Hematopoietic multipotent progenitor cell treated with erythropoietin and hydrocortisone succinate and interleukin-3 and kit ligand, for 15 days (in vitro differentiated cells): ENCODE measurements at regions not wholly inside any gene's neighbourhood (a gene's known extent, or its start where the extent isn't known, plus 50 kb on each side); places are given as distances from the start of the nearest gene placed in this dataset.
"Not testable (repeated sequence)": the region's sequence is repeated elsewhere in the genome, so short reads cannot be mapped to it uniquely, and the experiment has no call there.

Experiments used
- DNase-seq: peaks from one replicate; pipeline ENCODE4 v3.0.0-alpha.2; 2015; ENCODE audit warnings: low spot score

DNA sequence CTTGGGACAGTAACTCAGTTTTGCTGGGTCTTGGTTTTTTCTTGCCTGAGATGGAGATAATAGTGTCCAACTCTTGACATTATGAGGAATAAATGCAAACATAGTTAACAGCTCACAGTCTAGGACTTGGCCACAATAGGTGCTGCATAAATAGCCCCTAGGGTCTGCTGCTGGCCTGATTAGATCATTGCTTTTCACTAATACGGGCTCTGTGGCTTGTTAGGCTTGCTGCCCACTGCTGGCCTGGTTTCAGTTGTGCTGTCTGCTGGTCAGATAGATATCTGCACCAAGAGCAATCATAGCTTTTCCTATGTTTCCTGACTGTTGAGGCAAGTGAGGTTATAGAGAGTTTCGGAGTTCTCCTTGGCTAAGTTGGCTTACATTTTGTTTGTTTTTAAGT lies 246.1 kb downstream of the DNAJB9 start:
- DNase-seq = no peak

DNA sequence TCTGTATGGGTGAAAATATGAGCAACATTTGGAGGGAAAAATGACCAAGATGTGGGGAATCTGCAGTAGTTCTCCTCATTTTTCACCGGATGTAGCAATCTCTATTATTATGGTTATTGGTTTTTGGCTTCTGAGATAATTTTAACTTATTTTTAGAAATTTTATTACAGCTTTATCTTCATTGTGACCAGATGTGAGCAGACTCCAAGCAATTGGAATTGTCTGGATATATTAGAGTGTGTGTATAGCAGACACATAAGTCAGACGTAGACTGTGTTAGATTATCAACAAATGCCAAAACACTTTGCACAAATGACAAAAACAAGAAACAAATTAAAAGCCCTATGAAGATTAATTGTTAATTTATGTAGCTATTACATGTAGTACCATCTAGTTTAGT lies 249.1 kb downstream of the DNAJB9 start:
- no peak for DNase-seq

DNA sequence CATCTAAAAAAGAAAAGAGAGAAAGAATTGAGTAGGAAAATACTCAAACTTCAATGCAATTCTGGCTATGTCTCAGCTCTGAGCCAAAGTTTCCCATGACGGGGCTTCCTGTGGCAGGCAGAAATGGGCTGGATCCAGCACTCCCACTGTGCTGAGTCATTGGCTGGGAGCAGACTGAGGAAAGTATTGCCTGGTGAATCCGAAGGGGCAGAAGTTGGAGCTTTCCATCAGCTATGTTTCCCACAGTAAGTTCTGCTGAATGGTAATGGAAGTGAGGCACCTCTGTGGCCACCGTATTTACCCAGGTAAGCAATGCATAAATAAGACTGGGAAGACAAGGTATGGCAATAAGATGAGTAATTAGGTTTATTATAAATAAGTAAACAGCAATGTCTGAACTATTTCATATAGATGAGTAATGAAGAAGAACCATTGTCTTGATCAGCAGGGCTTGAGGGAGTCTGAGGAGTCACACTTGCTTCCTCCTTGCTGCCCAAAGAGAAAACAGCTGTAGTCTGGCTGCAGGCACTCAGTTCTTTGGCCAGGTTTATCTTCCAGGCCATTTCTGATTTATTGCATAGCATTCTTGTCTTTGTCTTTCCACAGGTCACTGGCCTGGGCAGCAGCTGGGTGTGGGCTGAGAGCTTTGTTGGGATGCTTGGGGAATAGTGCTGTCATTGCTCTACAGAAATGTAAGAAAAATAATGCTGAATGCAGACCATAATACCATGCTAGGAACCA lies 255.3 kb downstream of the DNAJB9 start:
- DNase-seq = no peak

DNA sequence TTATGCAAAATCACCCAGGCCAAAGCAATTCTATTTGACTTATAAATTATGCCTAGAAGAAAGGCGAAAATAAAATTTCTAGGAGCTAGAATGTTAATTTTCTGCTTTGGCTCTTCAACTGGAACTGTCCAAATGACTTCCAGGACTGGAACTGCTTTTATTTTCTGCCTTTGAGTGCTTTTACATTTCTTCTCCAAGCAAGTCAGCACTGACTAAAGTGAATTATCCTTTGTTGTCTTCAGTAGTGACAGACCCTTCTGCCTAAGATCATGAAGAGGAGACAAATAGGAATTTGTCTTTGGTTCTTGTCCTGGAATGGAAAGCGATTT lies 255.9 kb downstream of the DNAJB9 start:
- no peak for DNase-seq

DNA sequence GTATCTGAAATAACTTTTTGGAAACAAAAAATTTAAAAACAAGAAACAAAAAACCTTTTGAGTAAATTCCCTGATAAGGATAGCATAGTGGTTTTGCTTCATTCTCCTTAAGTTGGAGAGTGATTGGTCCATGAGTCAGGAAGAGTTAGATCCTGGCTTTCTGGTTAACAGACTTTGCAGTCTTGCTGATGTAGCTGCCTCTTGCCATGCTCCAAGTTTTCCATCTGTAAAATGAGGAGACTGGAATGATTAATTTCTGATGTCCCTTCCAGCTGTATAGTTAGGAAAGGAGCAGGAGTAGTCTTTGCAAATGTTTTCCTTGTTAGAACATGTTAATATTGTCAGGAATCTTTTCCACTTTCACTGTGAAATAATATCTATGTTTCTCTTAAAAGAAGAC lies 266.6 kb downstream of the DNAJB9 start:
- DNase-seq = no peak

DNA sequence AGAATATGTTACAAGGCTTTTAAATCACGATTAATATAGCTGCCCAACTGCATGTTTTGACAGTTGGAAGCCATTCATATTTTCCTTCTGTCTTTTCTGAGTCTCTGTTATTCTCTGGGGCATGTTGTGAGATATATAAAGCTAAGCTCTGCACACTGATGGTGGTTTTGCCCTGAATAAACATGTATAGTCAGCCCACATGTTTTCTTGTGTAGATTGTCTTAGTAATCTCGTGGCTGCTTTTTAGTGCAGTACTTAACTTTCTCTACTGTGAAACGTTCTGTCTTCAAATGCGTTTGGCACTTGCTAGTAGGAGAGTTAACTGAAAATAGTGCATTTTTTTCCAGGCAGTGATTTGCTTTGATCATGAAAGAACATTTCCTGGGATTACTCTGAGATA lies 268.5 kb downstream of the DNAJB9 start:
- DNase-seq = no peak

DNA sequence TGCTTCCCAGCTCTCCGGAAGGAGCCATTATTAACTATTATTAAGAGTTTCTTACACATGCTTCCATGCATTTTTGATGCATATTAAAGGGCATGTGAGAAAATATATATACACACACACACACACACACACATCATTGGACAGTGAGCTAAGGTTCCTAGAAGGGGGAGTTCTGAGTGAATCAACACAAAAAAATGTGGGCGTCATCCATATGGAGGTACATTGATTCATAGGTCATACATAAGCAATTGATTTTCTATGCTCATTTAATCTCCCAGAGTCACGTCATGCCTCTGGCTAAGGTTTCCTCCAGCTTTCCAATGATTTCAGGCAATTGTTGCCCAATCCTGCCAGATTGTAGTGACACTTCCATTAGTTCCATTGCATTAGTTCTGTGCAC lies 269.4 kb downstream of the DNAJB9 start:
- no peak for DNase-seq

DNA sequence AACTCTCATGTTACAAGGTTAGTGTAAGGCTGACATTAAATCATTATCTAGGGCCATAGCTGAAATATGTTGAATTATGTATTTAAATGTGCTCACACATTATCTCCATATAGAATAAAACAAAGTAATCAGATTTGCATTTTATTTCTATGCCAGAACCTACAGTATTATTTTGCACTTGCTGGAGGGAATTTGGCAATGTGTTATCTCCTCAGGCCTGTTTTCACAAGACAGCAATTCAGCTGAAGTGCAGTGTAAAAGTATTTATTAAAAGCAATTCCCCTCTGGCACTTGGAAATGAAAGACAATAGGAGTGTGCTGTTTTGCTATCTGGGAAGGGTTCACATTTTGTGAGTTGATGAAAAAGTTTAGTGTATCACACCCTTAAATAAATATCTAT lies 276.3 kb downstream of the DNAJB9 start:
- no peak for DNase-seq

DNA sequence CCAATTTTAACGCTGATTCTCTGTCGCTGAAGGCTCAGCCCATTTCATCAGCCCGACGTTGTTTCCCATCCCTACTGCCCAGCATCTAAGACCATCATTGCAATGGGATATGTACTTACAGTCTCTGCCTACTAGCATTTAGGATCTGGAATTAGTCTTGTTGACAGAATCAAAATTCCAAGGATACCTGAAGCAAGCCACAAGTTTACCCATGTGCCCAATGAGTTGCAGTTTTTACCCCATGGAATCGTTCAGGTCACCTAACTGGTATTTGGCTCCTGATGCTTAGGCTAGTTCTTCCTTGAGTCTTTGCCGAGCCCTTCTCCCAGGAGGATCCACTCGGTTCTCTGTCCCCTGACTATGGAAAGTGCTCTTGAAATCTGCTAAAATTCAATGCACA lies 276.8 kb downstream of the DNAJB9 start:
- no peak for DNase-seq

DNA sequence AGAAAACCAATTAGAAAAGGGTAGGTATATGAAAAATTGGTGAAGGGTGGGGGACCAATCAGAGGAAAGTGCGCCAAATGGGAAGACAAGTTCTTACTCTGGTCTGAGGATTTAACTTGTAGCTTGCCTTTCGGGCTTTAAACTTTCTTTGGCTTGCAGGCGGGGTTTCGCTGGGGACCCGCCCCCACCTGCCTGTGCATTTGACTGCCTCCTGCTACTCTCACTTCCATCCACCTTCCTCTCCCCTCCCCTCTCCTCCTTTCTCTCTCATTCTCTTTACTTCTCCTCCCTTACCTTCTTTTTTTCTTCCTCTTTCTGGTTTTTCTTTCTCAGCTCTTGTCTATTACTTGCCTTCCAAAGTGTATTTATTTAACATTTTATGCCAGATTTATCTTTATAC lies 278.8 kb downstream of the DNAJB9 start:
- no peak for DNase-seq

DNA sequence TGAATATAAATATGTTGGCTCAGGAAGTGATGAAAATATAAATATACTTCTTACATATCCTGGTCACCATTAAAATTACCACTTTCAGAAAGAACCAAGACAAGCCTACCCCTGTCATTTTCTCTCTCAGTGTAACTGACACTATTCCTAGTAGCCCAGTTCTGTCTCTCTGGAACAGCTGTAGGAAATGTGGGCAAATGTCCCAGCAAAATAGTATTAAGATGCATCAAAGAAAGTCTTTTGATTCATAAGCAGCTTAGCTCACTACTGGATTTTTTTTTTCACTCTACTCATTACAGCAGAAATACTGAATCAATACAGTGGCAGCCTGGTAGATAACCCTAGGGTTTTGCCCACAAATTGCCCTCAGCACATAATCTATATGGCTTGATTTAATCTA lies 290.9 kb downstream of the DNAJB9 start:
- DNase-seq = no peak

DNA sequence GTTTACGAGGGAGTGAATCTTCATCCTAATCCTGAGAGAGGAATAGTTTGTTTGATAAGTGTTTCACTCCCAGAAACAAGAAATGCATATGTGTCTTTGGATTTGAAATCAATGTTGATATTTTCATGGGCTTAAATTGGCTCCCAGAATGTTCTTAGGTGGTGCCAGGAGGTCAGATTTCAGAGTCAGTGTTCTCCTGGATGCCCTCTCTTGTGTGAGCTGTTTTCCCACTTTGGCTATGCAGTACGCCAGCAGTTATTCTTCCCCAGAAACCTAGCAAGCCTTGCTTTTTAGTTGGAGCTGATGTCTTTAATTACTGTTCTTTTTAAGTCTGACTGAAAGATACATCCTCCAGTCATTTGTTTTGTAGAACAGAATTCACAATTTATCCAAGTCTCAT lies 291.4 kb downstream of the DNAJB9 start:
- no peak for DNase-seq

DNA sequence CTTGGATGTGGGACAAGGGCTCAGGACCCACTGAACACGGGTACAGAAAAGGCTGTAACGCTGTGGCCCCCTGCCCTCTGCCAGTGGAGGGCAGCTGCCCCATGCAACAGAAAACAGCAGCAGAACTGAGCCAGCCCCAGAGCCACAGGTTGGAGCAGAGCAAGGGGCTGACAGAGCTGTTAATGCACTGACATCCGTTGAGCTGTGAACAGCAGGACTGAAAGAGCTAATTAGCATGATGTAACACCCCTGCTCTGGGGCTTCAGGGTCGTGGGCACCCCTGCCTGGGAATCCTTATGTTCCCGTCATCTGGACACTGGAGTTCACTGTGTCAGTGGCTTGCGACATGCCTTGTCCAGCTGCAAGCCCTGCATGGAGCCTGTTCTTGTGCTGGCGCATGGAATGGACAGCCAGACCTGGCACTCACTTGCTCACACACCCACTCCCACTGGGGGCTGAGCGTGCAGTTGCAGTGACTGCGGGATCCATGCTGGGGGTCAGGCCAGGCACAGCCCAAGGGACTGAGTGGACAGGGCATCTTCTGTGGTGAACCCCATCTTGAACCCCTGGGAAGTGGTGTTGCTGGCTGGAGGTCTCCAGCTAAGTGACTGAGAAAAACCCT lies 293.7 kb downstream of the DNAJB9 start:
- no peak for DNase-seq

DNA sequence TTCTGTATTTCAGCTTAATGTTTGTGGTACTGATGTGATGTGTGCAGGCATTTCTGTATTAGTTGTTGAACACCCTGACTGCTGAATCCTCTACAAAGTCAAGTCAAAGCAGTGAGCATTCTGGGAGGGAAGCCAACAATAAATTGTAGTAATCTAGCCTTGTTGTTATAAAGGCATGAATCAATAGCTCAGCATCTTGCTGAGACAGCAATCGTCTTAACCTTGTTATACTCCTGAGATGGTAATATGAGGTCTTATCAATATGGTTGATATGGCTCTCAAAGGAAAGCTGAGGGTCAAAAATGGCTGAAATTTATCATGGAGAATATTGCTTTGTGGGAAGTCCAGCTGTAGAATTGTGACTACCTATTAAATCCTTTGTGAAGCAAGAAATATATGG lies 299.4 kb downstream of the DNAJB9 start:
- no peak for DNase-seq

DNA sequence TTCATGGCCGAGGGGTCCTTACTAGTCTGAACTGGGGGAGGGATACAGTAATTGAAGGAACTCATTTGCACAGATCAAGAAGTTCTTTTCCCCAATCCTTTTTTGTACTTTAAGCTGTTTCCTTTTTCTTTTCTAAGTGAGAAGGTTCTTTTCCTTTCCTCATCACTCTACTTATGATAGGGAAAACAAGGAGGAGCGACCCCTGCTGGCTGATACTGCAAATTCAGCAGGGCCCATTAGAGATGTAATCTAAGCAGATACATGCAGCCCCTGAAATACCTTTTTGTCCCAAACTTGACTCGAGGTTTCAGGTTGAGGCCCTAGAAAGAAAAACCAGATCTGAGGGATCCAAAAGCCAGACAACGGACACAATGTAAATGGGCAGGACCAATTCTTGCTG lies 305.5 kb downstream of the DNAJB9 start:
- peak; percentile 11 for DNase-seq

DNA sequence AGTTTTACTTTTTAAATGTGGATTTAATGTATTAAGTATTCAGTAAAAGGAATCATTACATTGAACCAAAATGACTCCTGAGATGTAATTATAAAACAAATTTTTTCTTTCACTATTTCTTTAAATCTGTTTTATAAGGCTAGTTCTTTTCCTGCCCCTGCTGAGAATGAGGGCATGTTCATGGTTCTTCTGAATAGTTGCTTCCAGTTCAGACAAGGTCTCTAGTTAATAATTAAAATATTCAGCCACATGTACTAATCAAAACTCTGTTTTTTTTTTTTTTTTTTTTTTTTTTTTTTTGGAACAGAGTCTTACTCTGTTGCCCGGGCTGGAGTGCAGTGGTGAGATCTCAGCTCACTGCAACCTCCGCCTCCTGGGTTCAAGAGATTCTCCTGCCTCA lies 321.2 kb downstream of the DNAJB9 start:
- DNase-seq = no peak

DNA sequence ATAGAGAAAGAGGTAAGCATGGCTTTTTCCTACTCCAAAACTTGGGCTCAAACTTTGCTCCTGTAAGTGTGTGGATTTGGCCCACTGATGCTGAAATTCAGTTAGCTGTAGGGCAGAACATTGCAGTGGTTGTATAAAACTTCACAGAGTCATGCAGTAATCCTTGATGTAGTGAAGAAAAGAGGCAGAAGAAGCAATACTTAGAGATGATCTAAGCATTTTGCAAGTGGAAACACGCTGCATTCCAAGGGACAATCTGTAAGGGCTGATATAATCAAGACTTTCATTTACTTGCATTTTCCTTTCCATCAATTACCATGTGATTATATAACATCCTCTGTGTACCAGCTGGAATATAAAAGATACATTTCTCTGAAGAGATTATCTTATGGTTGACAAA lies 338.8 kb downstream of the DNAJB9 start:
- DNase-seq = no peak

DNA sequence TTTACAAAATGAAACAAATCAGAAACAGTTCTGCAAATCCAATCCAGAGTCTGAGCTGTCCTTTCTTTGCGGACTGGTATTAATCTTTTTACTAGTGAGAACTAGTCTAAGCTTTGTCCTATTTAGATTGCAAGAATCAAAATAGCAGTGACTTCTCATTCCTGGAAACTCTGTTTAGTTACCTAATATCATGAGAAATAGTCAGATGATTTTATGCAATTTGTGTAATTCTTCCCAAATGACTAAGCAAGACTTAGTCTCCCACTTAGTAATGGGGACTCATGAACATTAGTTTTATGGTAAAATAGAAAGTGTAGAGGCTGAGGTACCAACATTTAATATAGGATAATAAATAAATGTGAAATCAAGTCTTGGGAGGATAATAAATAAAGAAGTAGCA lies 341.3 kb downstream of the DNAJB9 start:
- DNase-seq = no peak

DNA sequence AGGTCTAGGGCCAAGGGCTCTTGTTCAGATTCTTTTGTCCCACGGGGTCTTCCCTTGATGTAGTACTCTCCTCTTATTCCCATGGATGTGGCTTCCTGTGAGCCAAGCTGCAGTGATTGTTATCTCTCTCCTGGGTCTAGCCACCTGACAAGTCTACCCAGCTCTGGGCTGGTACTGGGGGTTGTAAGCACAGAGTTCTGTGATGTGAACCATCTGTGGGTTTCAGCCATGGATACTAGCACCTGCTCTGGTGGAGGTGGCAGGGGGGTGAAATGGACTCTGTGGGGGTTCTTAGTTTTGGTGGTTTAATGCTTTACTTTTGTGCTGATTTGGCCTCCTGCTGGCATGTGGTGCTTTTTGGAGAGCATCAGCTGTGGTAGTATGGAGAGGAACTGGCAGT lies 350.8 kb downstream of the DNAJB9 start:
- no peak for DNase-seq

DNA sequence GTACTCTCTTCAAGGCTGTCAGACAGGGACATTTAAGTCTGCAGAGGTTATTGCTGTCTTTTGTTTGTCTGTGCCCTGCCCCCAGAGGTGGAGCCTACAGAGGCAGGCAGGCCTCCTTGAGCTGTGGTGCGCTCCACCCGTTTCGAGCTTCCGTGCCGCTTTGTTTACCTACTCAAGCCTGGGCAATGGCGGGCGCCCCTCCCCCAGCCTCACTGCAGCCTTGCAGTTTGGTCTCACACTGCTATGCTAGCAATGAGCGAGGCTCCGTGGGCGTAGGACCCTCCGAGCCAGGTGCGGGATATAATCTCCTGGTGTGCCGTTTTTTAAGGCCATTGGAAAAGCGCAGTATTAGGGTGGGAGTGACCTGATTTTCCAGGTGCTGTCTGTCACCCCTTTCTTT lies 373.4 kb downstream of the DNAJB9 start:
- not testable (repeated sequence) for DNase-seq

DNA sequence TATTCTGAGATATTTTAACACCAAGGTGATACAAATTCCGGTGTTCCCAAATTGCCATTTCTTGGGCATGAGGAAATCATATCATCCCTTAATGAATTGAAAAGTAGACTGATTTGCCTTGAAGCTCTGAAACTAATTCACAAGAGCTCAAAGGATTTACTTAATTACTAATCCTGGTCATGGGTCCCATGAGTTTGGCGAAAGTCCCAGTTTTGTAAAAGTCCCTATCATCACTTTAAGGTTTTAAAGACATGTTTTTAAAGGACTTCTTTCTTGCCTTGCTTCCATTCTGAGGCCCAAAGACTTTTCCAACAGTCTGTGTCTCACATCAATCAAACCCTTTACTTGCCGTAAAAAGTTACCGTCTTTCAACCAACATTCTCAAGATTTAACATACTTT lies 377.9 kb downstream of the DNAJB9 start:
- DNase-seq = no peak

DNA sequence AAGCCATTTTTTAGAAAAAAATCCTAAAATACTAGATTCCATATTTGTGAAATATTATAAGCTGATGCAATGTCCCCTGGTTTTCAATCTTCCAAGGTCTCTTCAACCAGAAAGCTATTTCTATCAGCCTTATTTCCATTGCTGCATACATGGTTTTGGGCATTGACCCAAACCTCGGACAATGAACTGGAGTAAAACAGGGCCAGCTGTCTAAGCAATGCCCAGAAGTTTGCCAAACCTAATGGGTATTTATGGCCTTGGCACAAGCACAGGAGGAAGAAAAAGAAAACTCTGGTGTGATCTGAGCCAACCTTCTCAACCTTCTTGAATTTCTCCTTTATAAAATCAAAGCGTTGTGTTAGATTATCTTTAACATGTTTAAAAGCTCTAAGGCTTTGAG lies 402.3 kb downstream of the DNAJB9 start:
- no peak for DNase-seq

DNA sequence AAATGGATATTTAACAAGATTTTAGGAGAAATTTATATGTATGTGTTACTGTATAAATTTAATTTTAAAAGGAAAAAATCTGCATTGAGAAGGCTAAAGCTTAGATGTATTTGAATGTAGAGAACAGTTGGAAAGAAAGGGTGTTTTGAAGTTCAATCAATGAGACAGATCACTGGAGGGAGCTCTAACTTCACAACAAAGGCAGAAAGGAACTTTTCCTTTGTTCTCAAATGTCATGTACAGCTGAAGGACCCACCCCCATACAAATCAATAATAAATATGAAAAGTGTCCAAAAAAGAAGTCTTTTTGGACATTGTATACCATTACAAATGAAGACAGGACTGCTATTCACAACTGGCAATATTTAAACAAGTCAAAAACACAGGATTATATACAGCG lies 403.4 kb downstream of the DNAJB9 start:
- no peak for DNase-seq

DNA sequence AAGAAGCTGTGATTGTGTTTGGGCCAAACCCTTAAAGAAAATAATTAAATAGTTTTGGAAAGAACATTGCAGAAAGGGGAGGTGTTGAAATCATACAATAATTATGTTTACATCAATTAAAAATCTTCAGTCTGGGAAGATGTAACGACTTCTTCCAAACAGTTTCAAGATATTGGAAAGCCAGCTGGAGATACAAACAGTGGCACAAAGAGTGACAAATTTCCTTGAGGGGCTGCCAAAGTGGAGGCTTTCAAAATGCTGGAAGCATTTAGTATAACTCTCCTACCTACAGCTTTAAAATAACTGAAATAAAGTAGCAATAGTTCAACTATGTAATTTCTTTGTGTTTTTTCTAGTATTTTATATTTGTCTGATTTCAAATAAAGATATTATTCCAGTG lies 405.0 kb downstream of the DNAJB9 start:
- DNase-seq = no peak
